ENCODE measurements at regions not wholly inside any gene's neighbourhood (a gene's known extent, or its start where the extent isn't known, plus 50 kb on each side); places are given as distances from the start of the nearest gene placed in this dataset.

DNA sequence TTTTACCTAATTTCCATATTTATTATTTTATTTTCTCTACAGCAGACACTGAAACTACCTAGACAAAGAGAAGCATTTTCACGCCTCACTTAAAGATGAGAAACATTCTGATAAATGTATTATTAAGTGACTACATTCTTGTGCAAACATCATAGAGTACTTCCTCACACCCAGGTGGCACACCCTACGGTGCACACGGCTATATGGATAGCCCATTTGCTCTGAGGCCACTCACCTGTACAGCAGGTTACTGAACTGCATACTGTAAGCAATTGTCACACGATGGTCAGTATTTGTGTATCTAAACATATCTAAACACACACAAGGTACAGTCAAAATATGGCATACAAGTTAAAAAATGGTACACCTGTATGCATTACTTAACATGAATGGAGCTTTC lies 481.4 kb downstream of the CMPK2 start:
- no peak for TF ChIP-seq CTCF (IDR thresholded peaks at IDR 0.05; ENCODE audit: low read depth, low read length)
- TF ChIP-seq POLR2A (IDR thresholded peaks at IDR 0.05; ENCODE audit: extremely low read depth, insufficient read length), result no peak
